HL-60/S4 treated with retinoic acid at 250 ng/mL for 4 days and 3 days (cell line): ENCODE measurements at regions not wholly inside any gene's neighbourhood (a gene's known extent, or its start where the extent isn't known, plus 50 kb on each side); places are given as distances from the start of the nearest gene placed in this dataset.

Experiments used
- in situ Hi-C: fragments of 300-500 bp; cut with MboI; formaldehyde crosslinking; loops from 2 replicates; pipeline ENCODE4 v1.7.0; 2022; ENCODE audit warnings: low sequenced_read_pairs

DNA sequence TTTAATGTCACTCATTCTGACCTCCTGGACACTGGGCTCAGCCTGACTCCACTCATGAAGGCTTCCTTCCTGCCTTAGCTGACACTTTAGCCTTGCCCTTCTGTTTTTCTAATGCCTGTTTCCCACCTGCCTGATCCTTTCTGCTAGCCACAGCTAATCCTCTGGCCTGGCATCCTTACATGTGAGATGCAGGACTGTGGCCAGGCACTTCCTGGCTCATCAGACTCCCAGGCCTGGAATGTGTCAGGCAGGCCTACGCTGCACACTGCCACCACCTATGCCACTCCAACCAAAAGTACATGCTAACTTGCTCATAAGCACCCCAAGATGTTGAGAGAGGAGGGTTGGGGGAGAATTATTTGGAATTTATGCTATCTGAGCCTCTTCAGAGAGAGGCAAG, 138.8 kb upstream of the NALF2 start:
- in situ Hi-C loops, result no loop called here

DNA sequence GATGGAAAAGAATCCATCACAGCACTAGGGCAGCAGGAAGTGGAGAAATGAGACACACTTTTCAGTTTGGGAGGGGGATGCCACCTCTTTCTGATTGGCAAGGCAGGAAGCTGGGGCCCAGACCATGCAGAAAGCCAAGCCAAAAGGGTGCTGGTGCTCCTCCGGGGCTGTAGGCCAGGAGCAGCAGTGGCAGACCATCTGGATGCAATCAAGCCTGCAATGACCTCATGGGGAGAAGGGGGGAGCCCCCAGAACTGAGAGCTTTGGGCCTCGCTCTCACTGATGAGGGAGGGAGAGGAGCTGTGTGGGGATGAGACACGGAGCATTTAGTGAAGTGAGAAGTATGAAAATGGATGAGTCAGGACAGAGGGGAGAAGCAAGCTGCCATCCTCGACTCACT, 141.3 kb upstream of the NALF2 start:
- in situ Hi-C loops, result no loop called here

DNA sequence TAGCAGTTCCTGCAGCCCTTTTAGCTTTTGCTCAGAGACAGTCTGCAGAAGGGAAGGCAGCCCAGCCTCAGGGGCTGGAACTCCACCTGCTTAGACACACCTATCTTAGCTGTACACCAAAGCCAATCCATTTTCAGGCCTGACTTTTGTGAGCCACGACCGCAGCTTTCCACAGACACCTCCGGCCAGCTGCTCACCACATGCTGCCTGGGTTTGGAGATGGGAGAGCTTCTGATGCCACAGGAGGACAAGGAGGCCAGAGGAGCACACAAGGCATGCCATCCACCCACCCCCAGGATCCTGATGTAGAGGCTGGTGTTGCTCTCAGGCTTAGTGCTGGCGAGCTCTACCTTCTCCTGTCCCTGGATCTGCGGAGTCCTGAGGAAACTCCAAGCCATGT, 141.8 kb upstream of the NALF2 start:
- in situ Hi-C loops, result no loop called here

DNA sequence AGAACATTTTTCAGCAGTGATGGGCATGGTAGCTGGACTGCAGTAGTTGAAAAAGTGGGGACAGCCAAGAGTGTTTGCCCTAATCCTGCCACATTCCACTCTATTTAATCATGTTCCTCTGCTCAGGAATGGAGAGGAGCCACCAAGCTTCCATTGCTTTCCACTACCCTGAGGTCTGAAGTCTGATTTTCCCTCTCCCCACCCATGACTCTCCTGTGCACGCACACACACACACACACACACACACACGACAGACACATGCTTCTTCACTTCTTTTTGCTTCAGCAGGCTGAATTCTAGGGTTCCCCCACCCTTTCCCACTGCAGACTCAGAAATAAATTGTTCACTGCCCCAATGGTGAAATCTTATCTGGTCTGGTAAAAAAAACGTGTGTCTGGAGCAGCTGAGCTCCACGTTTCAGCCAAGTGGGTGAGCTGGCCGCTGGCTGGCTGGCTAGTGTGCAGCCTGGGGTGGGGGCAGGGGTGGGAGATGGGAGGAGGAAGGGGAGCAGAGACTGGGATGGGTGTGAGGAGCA, 142.7 kb upstream of the NALF2 start:
- in situ Hi-C loops, result no loop called here

DNA sequence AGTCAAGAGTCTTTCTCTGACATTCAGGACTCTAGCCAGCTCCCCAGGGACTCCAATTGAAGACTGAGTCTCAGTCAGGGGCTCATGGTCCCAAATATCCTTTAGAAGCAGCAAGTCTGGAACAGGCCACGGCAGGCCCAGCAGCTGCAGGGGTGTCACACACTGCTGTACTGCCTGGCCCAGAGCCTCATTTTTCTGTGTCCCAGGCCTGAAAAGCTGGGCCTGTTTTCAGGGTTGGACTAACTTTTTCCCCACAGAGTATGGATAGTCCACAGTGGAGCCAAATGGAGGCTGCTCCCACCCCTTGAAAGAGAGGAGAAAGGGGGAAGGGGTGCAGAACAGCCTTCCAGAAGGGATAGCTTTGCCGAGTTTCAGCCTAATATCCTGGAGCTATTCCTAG, 146.8 kb upstream of the NALF2 start:
- in situ Hi-C loops, result no loop called here

DNA sequence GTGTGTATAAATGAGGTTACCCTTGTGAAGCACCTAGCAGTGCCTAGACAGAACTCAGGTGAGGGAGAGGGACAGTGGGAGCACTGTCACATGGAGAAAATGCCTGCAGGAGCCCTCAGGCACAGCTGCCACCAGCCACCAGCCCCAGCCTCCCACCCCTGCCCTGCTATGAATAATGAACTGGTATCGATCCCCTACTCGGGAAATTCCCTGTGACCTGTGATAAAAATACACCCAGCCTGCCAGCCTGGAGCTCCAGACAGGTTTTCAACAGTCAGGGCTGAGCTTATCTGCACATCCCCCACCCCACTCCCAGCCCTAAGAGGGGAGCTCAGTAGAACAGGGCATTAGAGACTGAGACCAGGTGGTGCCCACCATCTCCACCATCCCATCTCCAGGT, 159.6 kb upstream of the PJA1 start:
- in situ Hi-C loops, result no loop called here

DNA sequence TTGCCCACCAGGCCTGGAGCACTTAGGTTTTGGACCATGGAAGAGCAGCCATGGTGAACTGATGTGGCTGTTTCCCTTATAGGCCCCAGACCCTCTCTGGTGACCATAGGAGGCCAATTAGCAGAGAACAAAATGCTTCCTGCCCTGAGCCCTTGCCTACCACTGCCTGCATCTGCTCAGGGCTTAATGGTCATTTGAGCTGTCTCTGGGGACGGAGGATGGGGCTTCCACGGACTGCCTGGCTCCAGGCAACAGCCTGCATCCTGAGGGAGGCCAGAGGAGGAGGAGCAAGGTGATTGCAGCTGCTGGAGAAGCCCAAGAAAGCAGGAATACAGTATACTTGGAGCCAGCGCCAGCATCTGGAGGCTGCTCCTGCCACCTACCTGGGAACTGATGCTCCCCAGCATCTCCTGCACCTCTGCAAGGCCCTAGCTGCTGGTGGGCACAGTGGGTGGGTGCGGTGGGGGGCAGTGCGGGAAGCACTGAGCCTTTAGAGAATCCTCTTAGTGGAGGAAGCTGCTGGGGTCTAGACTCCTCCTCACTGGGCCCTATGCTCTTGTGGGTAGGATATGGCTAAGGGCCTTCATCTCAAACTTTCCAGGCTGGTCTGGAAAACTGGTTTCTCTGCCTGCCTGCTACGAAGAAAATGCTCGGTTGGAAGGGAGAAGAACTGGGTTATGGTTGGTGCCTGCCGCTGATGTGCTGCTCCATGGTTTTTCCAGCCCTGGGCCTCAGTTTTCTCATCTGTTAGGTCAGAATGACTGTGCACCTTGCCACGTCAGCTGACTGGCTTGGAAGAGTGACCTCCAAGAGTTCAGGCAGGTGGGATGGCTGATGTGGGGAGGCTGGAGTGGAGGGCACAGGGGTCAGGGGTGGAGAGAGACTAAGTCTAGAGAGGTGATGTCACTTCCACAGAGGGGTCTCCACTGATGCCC, 158.8 kb upstream of the PJA1 start:
- in situ Hi-C loops, result no loop called here

DNA sequence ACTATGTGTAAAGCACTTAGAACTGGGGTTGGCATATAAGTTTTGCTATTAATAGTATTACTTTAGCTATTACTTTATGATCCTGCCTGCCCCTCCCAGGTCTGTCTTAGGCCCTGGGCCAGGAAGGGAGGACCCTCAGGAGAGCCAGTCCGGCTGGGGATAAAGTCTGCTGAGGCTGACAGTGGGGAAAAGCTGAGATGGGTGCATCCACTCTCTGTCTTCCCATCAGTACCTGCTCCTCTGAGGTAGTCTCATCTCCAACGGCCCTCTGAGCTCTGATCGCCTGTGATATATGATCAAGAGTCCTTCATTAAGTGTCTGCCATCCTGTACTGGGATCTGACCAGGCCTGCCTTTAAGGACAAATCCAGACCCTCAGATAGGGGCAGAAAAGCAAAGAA, 156.5 kb upstream of the PJA1 start:
- in situ Hi-C loops, result no loop called here

DNA sequence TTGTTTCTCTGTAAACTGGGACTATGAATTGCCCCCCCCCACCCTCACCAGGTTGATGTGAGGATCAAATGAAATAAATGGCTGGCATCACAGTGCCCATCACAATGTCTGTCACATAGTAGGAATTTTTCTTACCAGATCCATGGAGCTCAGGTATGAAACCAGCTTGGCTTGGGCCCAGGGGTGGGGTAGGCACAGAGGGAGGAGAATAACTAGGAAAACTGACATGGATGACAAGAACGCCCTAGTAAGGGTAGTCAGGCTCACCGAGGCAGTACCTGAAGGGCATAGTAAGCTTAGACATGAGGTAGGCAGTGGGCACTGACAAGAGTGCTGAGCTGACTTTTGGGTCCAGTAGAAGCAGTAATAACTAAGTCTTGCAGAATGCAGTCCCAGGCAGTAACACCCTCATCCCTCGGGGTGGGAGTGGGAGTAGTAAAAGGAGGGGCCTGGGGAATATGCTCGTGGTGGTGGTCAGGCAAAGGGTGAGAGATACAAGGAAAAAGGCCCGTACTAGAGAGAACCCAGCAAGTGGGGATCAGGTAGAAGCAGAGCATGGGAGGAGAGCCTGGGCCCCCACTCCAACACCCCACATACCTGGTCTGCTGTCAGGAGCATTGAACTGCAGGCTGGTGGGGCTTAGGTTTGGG, 155.9 kb upstream of the PJA1 start:
- in situ Hi-C loops, result no loop called here

DNA sequence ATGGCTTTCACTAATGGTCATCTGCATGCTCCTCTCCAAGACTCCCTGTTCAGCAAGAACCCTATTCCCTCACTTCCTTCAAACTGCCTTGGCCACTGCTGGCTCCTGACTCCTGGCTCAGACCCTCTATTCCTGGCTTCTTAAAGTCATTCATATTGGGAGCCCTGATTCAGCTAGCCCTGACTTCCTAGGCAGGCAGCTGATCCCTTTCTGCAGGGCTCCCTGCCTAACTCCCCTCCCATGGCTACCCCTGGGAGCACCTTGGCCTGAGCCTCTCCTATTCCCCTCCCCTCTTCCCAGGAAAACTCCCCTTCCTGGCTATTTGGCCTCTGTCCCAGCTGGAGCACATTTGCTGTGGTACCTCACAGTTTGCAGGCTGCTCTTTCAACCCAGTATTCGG, 154.9 kb upstream of the PJA1 start:
- in situ Hi-C loops, result no loop called here

DNA sequence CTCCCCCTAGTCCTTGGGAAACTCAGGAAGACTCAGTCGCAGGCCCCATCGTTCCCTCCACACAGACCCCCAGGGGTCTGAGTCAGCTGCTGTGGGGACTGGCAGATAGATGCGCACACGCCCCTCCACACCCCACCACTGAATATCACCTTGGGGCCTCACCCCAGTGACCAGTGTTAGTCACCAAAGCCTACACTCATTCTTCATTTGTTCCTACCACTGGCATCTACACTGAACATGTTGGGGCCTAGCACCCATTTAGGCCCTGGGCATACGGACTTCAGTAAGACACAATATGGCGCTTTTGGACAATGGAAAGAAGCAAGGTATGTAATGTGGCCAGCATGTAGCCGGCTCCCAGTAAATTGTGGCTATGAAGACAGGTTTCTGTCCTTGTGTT, 154.1 kb upstream of the PJA1 start:
- in situ Hi-C loops, result no loop called here

DNA sequence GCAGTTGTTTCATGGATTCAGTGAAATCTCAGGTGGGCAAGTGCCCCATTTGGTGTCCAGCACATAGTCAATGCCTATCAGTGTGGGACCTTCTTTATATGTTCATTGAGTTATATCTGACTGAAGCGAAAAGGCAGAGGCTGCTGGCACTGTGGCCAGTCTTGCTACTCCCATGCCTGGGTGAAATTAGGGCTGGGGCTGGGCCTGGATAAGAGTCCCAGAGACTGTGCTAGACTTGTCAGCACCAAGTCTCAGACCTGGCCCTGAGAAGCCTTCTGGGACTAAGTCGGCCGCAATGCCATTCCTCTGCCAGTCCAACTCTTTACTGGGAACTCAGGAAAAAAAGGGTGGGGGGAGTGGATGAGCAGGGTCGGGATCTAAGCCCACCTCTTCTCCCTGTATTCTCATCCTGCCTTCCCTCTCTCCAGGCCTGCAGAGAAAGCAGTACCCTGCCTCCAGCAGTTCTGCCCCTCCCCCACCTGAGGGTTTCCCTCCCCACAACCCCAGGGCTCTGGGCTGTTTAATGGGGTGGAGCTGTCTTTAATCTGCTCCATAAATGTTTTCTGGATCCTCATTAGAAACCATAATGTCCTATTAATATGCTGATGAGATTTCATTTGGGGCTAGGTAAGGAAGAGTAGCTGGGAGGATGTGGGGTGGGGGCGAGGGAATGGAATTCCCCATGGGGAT, 153.5 kb upstream of the PJA1 start:
- in situ Hi-C loops, result no loop called here

DNA sequence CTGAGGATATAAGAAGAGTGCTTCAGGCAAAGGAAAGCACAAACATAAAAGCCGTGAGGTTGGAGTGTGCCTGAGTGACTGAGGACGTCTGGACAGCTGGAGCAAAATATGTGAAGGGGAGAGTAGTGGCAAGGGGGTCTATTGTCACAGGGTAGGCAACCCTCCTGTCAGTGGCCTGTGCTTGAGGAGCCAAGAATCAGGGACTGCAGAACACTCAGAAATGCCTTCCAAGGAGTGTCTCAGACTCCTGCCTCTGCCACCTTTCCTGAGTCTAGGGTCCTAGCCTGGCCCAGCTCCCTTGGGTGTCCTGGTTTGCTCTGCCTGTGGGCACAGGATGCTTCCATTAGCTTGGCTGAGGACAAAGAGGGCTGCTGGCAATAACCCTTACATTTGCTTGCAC, 152.5 kb upstream of the PJA1 start:
- in situ Hi-C loops, result no loop called here

DNA sequence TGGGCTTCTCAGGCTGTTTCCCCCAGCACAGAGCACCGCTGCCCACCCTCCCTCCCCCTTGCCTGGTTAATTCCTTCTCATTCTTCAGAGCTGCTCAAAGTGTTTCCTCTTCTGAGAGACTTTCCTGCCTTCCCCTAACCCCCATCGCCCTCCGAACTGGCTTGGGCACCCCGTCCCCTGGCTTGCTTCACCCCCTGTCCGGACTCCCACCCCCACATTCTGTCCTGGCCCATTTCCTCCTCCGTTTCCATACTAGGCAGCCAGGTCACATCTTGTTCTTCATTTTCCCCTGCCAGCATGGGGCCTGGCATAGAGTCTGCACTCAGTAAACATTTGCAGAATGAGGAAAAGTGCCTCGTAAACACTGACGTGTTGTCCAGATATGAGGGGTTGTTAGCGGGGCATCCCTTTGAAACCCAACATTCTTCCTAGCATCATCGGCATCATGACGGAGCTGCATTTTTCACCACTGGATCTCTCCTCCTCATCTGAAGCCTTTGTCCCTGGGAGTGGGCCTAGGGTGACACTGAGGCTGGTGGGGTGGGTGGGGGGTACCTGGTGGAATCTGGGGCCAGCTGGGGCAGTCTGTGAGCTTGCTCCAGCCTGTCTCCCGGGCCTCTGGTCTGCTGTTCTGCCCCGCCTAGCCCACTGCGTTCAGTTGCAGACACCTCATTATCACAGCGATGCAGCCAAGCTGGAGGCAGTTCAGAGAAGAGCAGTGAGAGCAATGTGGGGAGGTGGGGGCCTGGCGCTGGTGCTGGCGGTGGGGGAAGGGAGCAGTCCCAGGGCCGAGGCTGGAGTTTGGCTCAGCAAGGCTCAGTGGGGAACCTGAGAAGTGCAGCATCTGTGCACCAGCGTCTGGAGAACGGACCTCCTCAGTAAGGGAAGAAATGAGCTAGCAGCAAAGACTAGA, 149.4 kb upstream of the PJA1 start:
- in situ Hi-C loops, result no loop called here

DNA sequence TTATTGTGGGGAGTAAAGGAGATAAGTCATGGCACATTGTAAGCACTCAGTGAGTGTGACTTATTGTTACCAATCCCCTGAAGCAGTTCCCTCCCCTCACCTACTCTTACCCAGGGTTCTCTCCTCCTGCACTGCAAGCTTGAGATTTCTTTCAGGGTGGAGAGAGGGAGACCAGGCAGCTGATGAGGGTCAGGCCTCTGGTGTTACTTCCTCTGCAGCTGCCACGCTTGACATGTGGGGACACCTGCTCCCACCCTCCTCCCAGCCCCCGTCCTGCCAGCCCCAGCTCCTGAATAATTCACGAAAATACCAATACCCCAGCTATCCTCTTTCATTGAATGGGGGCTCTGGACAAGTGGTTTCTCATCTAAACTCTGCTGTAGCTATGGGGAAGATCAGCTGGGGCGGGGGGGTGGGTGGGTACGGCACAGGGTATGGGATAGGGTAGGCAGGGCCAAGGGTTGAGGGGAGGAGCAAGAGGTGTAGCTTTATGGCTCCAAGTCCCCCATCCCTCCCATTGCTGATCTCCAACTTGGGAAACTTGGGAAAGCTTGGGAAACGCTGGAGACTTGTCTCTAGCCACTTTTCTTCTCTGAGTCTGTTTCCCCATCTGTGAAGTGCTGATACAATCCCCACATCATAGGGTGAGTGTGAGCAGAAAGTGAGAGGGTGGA, 148.5 kb upstream of the PJA1 start:
- in situ Hi-C loops, result no loop called here

DNA sequence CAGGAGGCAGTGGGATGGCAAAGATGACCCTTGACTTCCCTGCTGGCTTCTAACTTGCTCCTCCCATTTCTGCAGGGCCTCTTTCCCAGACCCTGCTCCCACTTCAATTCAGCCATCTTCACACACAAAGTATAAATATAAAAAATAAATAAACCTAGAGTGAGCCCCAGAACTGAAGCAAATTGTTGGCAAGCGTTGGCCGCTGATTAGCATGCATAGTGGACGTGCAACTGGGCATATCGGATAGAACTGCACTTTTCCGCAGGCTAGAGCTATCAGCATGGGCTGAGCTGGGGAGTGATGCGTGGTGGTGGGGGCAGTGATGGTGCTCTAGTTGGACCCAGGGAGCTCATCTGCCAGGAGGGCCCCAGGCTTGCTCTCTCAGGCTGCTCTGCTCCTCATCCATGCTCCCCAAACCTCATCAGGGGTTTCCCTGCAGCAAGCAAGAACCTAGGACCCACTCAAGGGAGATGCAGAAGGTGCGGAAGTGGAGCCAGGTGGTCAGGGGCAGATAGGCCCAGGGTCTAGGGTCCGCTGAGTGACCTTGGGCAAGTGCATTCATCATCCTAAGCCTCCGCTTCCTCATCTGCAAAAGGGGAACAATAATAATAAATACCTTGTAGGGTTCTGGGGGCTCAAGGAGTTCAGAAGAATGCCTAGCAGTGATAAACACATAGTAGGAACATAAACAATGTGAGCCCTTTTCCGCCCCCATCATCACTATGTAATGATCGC, 146.8 kb upstream of the PJA1 start:
- in situ Hi-C loops, result no loop called here

DNA sequence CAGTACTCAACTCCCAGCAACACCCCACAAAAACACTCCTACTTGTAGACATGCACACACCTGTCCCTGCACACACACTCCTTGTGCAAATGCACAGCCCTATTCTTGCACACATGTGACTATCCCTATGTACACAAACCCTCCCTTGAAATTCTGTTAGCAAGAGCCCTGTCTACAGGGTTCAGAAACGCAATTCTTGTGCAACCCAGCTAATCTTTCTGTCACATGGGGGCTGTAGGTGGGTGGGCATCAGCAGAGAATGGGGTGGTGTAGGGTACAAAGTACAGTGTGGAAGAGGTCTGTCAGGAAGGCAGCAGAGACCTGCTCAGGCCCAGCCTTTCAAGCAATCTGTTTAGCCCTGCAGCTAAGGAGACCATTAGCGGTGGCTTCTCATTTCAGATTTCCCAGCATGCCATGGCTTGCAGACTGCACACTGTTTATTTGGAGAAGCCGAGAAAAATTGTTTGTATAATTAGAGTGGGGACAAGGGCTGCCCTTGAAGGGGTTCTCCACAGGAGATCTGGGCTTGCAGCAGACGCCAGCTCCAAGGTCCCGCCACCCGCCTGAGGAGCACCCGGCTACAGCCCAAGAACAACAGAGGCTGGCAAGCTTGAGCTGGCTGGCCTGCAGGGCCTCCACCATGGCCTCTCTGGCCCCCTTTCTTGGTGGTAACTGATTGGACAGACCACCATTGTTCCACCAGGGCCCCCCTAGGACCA, 144.0 kb upstream of the PJA1 start:
- in situ Hi-C loops, result no loop called here

DNA sequence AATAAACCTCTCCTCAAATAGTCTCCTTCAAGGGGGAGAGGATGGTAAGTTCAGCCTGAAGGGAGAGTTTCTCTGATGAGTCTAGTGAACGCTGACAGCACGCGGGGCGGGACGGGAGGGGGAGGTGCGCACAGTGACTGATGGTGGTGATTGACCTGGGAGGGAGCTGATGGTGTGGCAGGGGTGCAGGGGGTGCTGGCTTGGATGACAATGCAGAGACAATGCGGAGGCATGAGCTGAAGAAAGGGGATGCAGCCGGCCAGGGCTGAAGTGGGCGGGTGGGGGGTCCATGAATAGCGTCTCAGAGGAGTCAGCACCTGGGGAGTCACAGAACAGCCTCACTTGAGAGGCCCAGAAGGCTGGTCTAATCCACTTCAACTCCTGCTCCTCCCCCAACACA, 142.5 kb upstream of the PJA1 start:
- in situ Hi-C loops, result no loop called here

DNA sequence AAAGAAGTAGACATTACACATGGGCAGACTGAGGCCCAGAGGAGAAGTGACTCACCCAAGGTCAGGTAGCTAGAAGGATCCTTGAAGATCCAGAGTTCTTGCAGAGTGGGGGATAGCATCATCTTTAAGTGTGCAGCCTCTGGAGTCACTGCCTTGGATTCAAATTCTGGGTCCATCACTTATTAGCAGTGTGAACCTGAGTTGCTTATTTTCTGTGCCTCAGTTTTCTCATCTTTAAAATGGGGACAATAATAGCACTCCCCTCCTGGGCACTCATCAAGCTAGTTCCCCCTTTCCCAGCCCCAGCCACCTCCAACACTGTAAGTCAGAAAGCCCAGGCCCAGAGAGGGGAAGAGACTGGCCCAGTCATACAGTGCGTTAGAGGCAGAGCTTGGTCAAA, 141.8 kb upstream of the PJA1 start:
- in situ Hi-C loops, result no loop called here
